ENCODE measurements at regions not wholly inside any gene's neighbourhood (a gene's known extent, or its start where the extent isn't known, plus 50 kb on each side); places are given as distances from the start of the nearest gene placed in this dataset.
"Not testable (repeated sequence)": the region's sequence is repeated elsewhere in the genome, so short reads cannot be mapped to it uniquely, and the experiment has no call there.

- no peak for DNase-seq
These were observed 410.5 kb downstream of the KCNRG start for GRCh38 chr13:50425772-50426171.

- no peak for DNase-seq
These were observed 411.7 kb downstream of the KCNRG start for GRCh38 chr13:50426927-50427326.

- not testable (repeated sequence) for DNase-seq
These were observed 412.3 kb downstream of the KCNRG start for GRCh38 chr13:50427511-50427910.

GRCh38 chr13:50428183-50428877 lies 413.1 kb downstream of the KCNRG start:
- DNase-seq, result no peak

GRCh38 chr13:50435011-50435410 lies 408.5 kb downstream of the DLEU7 start:
- DNase-seq, result no peak

DNA sequence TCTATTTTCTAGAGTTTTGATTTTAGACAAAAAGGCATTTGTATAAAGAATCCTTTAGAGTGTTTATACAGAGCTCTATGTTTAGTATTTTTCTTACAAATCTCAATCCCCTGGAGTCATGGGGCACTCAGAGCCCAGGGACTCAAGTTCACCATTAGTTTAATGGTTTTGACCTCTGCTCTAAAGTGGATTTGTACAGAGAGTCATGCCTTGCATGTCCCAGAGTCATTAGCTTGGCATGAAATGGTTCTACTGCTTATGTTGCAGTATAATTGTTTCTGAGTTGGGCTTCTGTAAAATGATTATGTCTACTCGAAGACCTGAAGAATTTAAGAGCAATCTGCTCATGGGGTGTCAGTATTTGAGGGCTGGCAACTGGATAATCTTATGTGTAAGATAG lies 406.2 kb downstream of the DLEU7 start:
- DNase-seq, result no peak

DNA sequence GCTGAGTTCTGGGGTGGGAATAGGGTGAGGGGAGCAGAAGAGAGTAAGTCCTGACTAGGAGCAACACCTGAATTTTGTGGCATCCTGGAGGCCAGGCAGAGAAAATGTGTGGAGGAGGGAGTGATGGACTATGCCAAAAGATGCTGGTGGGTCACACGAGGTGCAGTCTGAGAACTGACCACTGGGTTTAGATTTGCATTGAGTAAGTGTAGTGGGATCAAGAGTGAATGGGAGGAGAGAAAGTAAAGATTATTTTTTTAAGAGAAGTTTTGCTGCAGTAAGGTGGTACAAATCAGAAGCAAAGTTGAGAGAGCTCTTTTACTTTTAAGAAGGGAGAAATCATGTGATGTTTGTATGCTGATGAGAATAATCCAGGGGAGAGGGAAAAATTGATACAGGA lies 405.1 kb downstream of the DLEU7 start:
- no peak for DNase-seq

GRCh38 chr13:50441130-50441529 lies 402.4 kb downstream of the DLEU7 start:
- no peak for DNase-seq

DNA sequence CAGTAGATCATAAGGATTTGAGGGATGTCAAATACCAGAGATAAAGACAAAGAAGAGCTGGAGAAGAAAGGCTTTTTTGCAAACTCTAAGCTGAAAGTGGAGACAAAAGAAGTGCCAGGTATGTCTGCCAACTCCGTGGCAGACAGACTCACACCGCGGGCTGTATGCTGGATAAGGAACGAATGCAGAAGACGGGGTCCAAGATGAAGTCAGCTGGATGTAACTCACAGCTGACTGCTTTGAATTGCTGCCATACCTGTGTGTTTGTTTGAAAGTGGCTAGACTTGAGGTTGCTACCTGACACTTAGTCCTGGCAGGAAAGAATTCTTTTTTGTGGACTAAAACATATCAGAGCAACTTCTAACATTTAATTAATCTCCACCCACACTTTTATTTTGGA lies 398.8 kb downstream of the DLEU7 start:
- no peak for DNase-seq

GRCh38 chr13:50446611-50447010 lies 396.9 kb downstream of the DLEU7 start:
- DNase-seq, result no peak

DNA sequence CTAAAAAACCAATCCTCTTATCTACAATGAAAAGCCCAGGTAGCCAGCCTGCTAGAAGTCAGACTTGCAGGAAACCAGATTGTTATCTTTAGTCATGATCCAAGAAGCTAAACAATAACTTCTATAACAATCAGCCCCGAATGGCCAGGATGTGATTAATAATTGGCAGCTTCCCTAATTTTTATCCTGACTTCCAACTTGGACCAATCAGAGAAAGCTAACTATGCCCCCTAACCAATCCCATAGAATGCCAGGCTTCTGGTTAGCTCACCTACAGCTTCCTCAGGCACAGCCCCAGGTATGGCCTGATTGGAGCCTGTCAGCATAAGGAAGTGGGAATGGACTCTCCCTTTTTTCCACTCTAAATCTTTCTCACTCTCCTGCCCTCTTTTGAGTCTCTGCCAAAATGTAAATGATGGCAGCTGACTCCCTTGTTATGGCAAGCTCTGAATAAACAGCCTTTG lies 394.9 kb downstream of the DLEU7 start:
- no peak for DNase-seq

DNA sequence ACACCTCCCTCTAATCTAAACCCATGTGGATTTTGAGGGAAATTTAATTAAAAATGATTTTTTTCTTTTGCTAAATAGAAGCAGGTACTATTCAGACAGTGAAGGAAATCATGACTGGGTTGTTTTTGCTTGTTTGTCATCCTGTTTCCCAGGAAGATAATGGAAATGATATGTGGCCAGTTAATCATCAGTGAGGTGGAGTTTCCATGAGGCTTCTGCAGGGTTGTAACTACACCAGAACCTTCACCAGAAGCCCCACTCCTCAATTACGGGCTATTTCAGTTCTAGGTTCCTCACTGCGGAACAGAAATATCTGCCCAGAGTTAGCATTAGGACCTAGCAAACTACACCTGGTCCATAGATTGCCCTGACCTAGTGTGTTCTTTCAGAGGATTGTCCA lies 394.0 kb downstream of the DLEU7 start:
- DNase-seq, result no peak

- DNase-seq, result no peak
These were observed 393.2 kb downstream of the DLEU7 start for GRCh38 chr13:50450279-50450678.

DNA sequence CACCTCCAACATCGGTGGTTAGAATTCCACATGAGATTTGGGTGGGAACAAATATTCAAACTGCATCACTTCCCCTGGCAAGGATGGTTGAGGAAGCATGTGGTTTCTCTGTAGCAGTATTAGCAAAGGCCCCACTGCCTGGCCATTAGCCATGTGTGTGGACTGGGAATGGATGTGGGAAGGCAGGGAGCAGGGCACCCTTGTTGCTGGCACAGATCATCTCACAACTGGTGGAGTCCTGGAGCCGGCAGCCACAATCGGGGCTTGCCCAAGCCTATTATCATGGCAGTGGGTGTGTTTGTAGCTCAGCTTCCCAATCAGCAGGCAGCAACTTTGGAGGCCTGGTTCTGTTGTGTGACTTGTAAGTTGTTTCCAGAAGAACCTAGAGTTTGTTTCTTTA lies 391.9 kb downstream of the DLEU7 start:
- DNase-seq, result no peak

DNA sequence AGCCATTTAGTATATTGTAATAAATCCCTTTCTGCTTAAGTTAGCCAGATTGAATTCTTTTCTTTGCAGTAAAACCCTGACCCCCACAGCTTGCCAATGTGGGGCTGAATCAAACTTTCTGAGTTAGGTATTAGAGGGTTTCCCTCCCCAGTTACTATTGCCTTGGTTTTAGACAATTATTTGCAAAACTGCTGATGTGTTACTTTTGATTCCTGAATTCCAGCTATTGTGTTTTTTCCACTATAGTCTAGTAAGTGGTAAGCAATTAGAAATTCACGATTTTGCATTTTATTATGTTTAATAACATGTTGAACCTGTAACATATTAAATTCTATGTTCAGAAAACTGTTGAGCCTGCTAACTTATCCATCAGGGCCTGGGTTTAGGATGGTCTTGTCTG lies 391.5 kb downstream of the DLEU7 start:
- DNase-seq, result no peak

DNA sequence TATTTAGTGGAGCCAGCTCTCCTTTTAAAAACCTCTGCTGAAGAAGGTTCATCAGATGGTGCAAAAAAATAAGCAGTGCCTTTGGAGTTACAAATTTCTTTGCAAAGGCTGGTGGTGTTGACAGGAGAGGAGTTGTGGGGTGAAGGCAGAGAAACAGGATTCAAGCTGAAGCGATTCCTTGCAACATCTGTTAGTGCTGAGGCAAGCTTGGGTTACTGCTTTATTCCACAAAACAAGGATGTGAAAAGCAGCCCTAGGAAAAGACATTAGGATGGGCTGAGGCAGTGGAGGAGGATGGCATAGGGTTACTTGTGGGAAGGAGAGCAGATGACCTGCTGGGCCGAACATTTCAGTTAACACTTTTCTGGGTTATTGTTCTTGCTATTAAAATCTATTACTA lies 390.7 kb downstream of the DLEU7 start:
- DNase-seq, result no peak

DNA sequence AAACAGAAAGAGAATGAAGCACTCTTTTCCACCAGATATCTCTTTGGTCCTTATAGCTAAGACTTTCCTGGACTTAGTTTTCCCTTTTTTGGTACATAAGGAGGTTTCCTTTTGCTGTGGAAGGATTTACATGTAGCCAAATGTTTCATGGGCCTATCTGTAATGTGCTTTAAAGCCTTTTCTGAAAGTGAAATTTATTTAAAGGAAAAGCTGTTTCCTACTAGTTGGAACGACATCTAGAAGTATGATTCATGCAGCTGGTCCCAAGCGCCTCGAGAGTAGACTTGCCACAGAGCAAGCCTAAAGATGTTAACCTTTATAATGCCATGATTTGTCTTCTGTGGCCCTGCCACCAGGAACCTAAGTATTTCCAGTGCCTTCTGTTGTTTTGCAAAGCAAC lies 390.3 kb downstream of the DLEU7 start:
- no peak for DNase-seq

DNA sequence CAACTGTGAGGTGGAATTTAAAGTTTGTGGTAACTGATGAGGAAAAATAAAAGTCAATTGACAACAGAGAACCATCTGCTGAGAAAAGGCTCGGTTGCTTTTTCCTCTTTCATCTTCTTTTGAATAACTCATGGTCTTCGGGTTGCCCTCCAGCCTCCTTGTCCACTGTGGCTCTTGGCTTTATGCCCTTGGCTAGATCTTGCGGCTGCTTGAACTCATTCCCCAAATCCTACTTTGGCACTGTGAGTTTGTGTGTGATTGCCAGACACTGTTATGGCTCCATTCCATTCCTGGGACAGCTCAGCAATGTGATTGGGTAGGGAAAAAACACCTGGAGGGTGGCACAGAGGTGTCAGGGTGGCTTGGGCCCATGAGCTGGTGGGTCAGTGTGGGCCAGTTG lies 387.4 kb downstream of the DLEU7 start:
- DNase-seq, result no peak

GRCh38 chr13:50457415-50458393 lies 385.8 kb downstream of the DLEU7 start:
- no peak for DNase-seq

DNA sequence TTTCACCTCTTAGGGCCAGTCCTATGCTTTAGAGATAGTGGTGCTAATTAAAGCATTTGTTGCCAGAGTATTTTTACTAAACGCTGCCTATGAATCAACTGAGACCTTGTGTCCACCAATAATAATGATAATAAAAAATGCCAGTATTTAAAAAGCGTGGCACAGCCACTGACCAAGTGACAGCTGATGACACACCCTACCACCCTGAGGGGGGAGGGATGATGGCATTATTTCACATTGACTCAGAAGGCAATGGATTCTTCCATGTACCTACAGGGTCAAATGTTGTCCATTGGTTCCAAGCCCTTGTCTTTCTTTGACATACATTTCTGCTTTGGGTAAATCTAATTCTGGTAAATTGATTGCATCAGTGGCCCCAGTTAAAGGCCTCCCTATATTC lies 384.4 kb downstream of the DLEU7 start:
- DNase-seq, result no peak

GRCh38 chr13:50459658-50460057 lies 383.8 kb downstream of the DLEU7 start:
- no peak for DNase-seq

DNA sequence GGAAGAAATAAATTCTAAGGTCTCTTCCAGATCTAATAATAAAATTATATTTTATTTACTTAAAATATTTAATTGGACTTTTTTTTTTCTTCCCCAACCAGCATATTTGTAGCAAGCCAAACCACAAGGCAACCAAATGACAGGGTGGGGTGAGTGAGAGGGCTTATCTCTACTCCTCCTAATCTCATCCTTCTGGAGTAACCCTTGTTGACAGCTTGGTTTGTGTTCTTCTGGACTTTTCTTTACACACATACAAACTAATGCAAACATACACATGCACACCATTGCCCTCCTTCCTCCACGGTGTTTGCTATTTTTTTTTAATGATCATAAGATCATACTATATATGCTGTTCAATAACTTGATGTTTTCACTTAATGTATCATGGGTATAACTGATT lies 383.1 kb downstream of the DLEU7 start:
- DNase-seq, result no peak

DNA sequence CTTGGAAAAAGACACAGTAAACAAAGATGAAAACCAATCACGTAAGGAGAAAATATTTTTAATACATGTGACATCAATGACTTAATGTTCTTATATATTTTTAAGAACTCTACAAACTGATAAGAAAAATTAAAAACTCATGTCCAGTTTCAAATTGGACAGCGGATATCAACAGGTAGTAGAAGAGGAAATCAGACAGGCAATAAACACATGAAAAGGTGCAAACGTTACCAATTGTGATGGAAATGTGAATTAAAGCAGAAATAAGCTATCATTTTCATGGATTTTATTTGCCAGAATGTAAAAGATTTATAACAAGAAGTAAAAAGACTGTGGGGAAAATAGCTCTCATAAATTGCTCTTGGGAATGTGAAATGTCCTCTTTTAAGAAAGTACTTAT lies 382.3 kb downstream of the DLEU7 start:
- no peak for DNase-seq

- DNase-seq, result no peak
These were observed 379.8 kb downstream of the DLEU7 start for GRCh38 chr13:50463719-50464118.

Measured in stimulated activated CD4-positive, alpha-beta T cell treated with anti-CD3 and anti-CD28 coated beads, Interleukin-12 subunit alpha, Interleukin-12 subunit beta, amount 100 ng/mL, for 4 hours (primary cell).